Mesothelial cell of epicardium (in vitro differentiated cells): ENCODE measurements at regions not wholly inside any gene's neighbourhood (a gene's known extent, or its start where the extent isn't known, plus 50 kb on each side); places are given as distances from the start of the nearest gene placed in this dataset.

Experiments used
- DNase-seq, 2 experiments: peaks; one replicate each; pipeline ENCODE4 v3.0.0; 2021; ENCODE audit warnings: low spot score in 2 of 2; ENCODE audit not compliant: unreplicated experiment in 2 of 2
- H3K27ac Mint-ChIP-seq: 2 replicates; pipeline ENCODE4 v1.8.0; 2021; ENCODE audit warnings: mixed read lengths
- H3K27me3 Mint-ChIP-seq: 2 replicates; pipeline ENCODE4 v1.8.0; 2021; ENCODE audit warnings: low read depth, mixed read lengths
- H3K36me3 Mint-ChIP-seq: 2 replicates; pipeline ENCODE4 v1.8.0; 2021; ENCODE audit warnings: mixed read lengths
- H3K4me1 Mint-ChIP-seq: 2 replicates; pipeline ENCODE4 v1.8.0; 2021; ENCODE audit warnings: mixed read lengths
- H3K4me3 Mint-ChIP-seq: 2 replicates; pipeline ENCODE4 v1.8.0; 2021; ENCODE audit warnings: mild to moderate bottlenecking, moderate library complexity, mixed read lengths
- H3K9me3 Mint-ChIP-seq: 2 replicates; pipeline ENCODE4 v1.8.0; 2021; ENCODE audit warnings: mixed read lengths
- TF ChIP-seq, protein P1 (sequence below): fragments of 200-600 bp; sonication (generic); IDR thresholded peaks from one replicate; pipeline ENCODE4 v1.5.0; 2021; ENCODE audit warnings: antibody characterized with exemption; ENCODE audit not compliant: unreplicated experiment

DNA sequence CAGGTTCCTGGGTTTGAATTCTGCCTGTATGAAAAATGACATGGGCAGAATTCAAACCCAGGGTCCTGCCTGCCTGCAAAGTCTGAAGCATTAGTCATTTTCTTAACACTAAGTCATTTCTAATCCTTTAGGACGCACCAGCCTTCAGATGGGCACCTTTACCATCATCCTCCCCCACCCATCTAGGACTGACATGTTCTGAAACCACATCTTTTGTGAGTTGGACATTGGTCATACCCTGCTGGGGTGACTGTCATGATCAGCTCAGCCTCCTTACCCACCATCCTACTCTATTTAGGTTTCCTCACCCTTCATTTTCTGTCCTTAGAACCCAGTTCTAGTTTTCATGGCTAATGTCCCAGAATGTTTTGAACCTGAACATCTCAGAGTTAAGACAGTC is 104.9 kb downstream of the TRIB2 start:
- Mint-ChIP-seq H3K27ac (no peak overlapping the region), H3K36me3 (no peaks in the 10 kb centered on the region)
- no peak for DNase-seq

DNA sequence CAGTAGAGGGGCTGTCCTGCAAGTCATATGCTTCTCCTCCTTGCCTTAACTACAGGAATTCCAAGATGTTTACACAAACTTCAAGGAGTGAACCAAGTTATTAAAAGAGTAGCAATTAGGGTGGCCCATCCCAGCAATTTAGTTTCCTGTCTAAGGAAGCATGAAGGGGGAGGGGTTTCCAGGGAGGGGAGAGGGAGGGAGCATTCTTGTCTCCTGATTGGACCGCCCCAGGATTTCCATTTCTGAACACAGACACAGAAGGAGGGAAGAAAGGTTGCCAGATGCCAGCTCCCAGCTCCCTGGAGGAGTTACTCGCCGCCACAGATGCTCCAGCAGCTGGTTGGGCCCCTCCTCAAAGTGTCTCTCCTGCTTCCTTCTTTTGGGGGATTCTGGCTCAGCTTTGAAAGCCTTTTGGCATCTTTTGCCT is 107.6 kb downstream of the TRIB2 start:
- Mint-ChIP-seq H3K36me3 (no peaks in the 10 kb centered on the region), H3K27me3 (no peaks in the 10 kb centered on the region), H3K4me3 (no peak overlapping the region), H3K9me3 (no peaks in the 10 kb centered on the region), H3K27ac (no peak overlapping the region), H3K4me1 (peaks cover 25% of the 10 kb centered on the region)
- TF ChIP-seq, protein P1, sequence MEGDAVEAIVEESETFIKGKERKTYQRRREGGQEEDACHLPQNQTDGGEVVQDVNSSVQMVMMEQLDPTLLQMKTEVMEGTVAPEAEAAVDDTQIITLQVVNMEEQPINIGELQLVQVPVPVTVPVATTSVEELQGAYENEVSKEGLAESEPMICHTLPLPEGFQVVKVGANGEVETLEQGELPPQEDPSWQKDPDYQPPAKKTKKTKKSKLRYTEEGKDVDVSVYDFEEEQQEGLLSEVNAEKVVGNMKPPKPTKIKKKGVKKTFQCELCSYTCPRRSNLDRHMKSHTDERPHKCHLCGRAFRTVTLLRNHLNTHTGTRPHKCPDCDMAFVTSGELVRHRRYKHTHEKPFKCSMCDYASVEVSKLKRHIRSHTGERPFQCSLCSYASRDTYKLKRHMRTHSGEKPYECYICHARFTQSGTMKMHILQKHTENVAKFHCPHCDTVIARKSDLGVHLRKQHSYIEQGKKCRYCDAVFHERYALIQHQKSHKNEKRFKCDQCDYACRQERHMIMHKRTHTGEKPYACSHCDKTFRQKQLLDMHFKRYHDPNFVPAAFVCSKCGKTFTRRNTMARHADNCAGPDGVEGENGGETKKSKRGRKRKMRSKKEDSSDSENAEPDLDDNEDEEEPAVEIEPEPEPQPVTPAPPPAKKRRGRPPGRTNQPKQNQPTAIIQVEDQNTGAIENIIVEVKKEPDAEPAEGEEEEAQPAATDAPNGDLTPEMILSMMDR, result no peak
- no peak for DNase-seq

More for the DNA sequence above, 104.9 kb downstream of the TRIB2 start:
- Mint-ChIP-seq H3K27me3 (no peaks in the 10 kb centered on the region), H3K4me3 (no peak overlapping the region), H3K9me3 (no peaks in the 10 kb centered on the region), H3K4me1 (peaks cover 31% of the 10 kb centered on the region)
- TF ChIP-seq, protein P1, result no peak

DNA sequence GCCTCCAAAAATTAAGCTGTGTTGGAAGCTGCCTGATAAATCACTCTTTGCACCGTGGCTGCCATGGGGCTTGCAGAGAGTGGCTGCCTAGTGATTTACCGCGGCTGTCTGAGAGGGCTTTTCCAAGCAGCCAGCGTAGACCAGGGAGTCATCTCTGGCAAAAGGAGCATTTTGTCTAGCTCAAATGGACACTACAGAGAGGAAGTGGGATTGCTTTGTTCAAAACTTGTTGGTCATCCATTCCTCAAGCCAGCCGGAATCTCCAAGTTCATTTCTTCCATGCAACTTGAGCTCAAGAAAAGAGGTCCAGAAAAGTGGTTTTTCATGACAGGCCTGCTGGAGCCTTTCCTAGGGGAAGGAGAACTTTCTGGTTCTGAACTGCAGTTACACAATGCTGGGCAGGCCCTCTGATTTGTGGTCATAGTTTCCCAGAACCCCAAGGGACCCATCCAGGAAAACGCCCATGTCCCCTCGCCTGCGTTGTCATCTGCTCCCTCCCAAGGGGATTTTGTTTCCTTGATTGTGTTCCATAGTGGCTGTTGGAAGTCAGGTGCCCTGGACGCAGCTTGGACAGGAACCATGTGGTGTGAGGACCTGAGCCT is 108.1 kb downstream of the TRIB2 start:
- DNase-seq, result no peak
- Mint-ChIP-seq H3K4me3 (no peak overlapping the region), H3K27me3 (no peaks in the 10 kb centered on the region), H3K27ac (no peak overlapping the region), H3K9me3 (no peaks in the 10 kb centered on the region), H3K4me1 (peaks cover 20% of the 10 kb centered on the region), H3K36me3 (no peaks in the 10 kb centered on the region)
- TF ChIP-seq, protein P1, result no peak

DNA sequence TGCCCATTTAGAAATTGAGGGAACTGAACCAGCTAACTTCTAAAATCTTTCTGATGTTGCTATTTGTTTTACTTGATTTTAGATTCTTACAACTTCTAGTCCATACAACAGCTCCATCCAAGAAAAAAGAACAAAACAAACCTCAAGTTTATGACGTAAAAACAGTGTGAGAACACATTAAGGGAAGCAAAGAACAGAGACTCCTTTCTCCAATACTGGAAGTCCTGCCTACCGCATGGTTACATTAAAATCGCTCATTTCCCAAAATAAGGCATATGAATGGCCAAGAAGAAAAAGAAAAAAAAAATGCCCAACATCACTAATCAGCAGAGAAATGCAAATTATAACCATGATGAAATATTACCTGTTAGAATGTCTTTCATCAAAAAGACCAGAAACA is 110.0 kb downstream of the TRIB2 start:
- TF ChIP-seq, protein P1, result no peak
- no peak for DNase-seq
- H3K4me1 Mint-ChIP-seq, result peaks cover 18% of the 10 kb centered on the region
- no peaks in the 10 kb centered on the region for H3K27me3 Mint-ChIP-seq
- no peaks in the 10 kb centered on the region for H3K9me3 Mint-ChIP-seq
- H3K4me3 Mint-ChIP-seq, result no peak overlapping the region
- no peaks in the 10 kb centered on the region for H3K36me3 Mint-ChIP-seq
- H3K27ac Mint-ChIP-seq, result no peak overlapping the region

DNA sequence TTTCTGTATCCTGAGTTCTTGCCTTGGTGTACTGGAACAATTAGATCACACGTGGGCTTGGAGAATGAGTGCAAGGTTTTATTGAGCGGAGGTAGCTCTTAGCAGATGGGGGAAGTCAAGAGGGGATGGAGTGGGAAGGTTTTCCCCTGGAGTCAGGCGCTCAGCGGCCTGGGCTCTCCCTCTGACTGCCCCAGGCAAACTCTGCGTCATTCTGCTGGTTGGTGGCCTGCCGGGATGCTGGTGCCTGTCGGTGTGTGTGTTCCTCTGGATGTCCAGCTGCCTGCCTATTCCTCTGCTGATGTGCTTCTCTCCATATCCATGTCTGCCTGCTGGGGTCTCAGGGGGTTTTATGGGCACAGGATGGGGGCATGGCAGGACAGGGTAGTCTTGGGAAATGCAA is 111.0 kb downstream of the TRIB2 start:
- TF ChIP-seq, protein P1, result no peak
- Mint-ChIP-seq H3K36me3 (no peaks in the 10 kb centered on the region), H3K4me1 (peaks cover 18% of the 10 kb centered on the region)

DNA sequence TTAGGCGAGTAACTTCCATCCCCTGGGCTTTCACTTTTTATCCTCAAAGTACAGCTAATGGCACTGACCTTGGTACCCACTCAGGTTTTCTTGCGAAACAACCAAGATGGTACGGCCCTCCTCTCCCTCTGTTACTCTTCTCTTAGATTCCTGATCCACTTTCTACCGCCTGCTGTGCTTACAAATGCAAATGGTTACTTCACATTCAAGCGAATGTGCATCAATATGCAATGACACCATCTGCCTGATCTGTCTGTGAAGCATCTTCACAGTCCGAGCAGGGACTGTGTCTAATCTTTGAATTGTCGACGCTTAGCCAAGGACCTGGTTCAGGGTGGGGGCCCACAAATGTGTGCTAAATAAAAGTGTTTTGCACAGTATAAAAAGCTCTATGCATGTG is 112.2 kb downstream of the TRIB2 start:
- Mint-ChIP-seq H3K4me1 (peaks cover 12% of the 10 kb centered on the region), H3K36me3 (no peaks in the 10 kb centered on the region), H3K27me3 (no peaks in the 10 kb centered on the region), H3K27ac (no peak overlapping the region), H3K4me3 (no peak overlapping the region), H3K9me3 (no peaks in the 10 kb centered on the region)
- TF ChIP-seq, protein P1, result no peak
- no peak for DNase-seq

More for the DNA sequence above, 111.0 kb downstream of the TRIB2 start:
- H3K27ac Mint-ChIP-seq, result no peak overlapping the region
- no peak for DNase-seq
- no peaks in the 10 kb centered on the region for H3K9me3 Mint-ChIP-seq
- H3K27me3 Mint-ChIP-seq, result no peaks in the 10 kb centered on the region
- no peak overlapping the region for H3K4me3 Mint-ChIP-seq
